ENCODE measurements at regions not wholly inside any gene's neighbourhood (a gene's known extent, or its start where the extent isn't known, plus 50 kb on each side); places are given as distances from the start of the nearest gene placed in this dataset.

- TF ChIP-seq ZNF585B (tag by site-specific recombination; IDR thresholded peaks at IDR 0.05) (no peak), KLF10 (tag by site-specific recombination; IDR thresholded peaks at IDR 0.05) (no peak), CTCF (tag by site-specific recombination; IDR thresholded peaks at IDR 0.05) (no peak), ZXDB (tag by site-specific recombination; IDR thresholded peaks at IDR 0.05) (no peak), YY1 (tag by site-specific recombination; IDR thresholded peaks at IDR 0.05) (no peak), ZNF19 (tag by site-specific recombination; IDR thresholded peaks at IDR 0.05; ENCODE audit: low read depth) (no peak), ZNF202 (tag by site-specific recombination; IDR thresholded peaks at IDR 0.05; ENCODE audit: borderline replicate concordance) (no peak)
- TF ChIP-seq, protein P1, sequence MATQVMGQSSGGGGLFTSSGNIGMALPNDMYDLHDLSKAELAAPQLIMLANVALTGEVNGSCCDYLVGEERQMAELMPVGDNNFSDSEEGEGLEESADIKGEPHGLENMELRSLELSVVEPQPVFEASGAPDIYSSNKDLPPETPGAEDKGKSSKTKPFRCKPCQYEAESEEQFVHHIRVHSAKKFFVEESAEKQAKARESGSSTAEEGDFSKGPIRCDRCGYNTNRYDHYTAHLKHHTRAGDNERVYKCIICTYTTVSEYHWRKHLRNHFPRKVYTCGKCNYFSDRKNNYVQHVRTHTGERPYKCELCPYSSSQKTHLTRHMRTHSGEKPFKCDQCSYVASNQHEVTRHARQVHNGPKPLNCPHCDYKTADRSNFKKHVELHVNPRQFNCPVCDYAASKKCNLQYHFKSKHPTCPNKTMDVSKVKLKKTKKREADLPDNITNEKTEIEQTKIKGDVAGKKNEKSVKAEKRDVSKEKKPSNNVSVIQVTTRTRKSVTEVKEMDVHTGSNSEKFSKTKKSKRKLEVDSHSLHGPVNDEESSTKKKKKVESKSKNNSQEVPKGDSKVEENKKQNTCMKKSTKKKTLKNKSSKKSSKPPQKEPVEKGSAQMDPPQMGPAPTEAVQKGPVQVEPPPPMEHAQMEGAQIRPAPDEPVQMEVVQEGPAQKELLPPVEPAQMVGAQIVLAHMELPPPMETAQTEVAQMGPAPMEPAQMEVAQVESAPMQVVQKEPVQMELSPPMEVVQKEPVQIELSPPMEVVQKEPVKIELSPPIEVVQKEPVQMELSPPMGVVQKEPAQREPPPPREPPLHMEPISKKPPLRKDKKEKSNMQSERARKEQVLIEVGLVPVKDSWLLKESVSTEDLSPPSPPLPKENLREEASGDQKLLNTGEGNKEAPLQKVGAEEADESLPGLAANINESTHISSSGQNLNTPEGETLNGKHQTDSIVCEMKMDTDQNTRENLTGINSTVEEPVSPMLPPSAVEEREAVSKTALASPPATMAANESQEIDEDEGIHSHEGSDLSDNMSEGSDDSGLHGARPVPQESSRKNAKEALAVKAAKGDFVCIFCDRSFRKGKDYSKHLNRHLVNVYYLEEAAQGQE (tag by site-specific recombination; IDR thresholded peaks at IDR 0.05), result no peak
Observed at GRCh38 chr2:16273111-16273510, 332.8 kb downstream of the MYCN start.
